Smooth muscle cell (in vitro differentiated cells): ENCODE measurements at regions not wholly inside any gene's neighbourhood (a gene's known extent, or its start where the extent isn't known, plus 50 kb on each side); places are given as distances from the start of the nearest gene placed in this dataset.
A peak's percentile ranks its signal among the peaks of the same experiment; 100 is the strongest.

Experiments
- DNase-seq: peaks from one replicate; lab custom pipeline; 2025; ENCODE audit not compliant: unreplicated experiment; lab: John Stamatoyannopoulos, UW
- H2AFZ ChIP-seq: fragments of 200-600 bp; sonication (generic); 2 replicates; pipeline ENCODE4 v1.6.0; 2016; ENCODE audit warnings: antibody characterized with exemption, low read depth, mild to moderate bottlenecking
- H3F3A ChIP-seq: fragments of 200-600 bp; sonication (generic); 2 replicates; pipeline ENCODE4 v1.6.0; 2017; ENCODE audit warnings: antibody characterized with exemption, low read depth
- H3K27ac ChIP-seq: fragments of 200-600 bp; sonication (generic); 2 replicates; pipeline ENCODE4 v1.5.1; 2016; ENCODE audit warnings: low read depth, mild to moderate bottlenecking
- H3K27me3 ChIP-seq: fragments of 200-600 bp; sonication (generic); 2 replicates; pipeline ENCODE4 v1.6.1; 2016; ENCODE audit warnings: low read depth, mild to moderate bottlenecking
- H3K36me3 ChIP-seq: fragments of 200-600 bp; sonication (generic); 2 replicates; pipeline ENCODE4 v1.5.1; 2016; ENCODE audit warnings: low read depth
- H3K4me1 ChIP-seq: fragments of 200-600 bp; sonication (generic); 2 replicates; pipeline ENCODE4 v1.5.1; 2016; ENCODE audit warnings: low read depth
- H3K4me2 ChIP-seq: fragments of 200-600 bp; sonication (generic); 2 replicates; pipeline ENCODE4 v1.6.0; 2016; ENCODE audit warnings: mild to moderate bottlenecking
- H3K4me3 ChIP-seq: fragments of 200-600 bp; sonication (generic); 2 replicates; pipeline ENCODE4 v1.5.1; 2016; ENCODE audit warnings: mild to moderate bottlenecking
- H3K79me2 ChIP-seq: fragments of 200-600 bp; sonication (generic); 2 replicates; pipeline ENCODE4 v1.6.0; 2016; ENCODE audit warnings: low read depth, mild to moderate bottlenecking
- H3K9ac ChIP-seq: fragments of 200-600 bp; sonication (generic); 2 replicates; pipeline ENCODE4 v1.6.0; 2016; ENCODE audit warnings: low read depth
- H3K9me3 ChIP-seq: fragments of 200-600 bp; sonication (generic); replicated peaks from 2 replicates; pipeline ENCODE4 v1.5.1; 2016; ENCODE audit warnings: low read depth
- H4K20me1 ChIP-seq: fragments of 200-600 bp; sonication (generic); 2 replicates; pipeline ENCODE4 v1.6.0; 2016; ENCODE audit warnings: low read depth
- WGBS: methylation state at CpG from one replicate; pipeline ENCODE4 v1.1.7; 2016; ENCODE audit warnings: low lambda C conversion rate; 5-methylcytosine and 5-hydroxymethylcytosine counted together
- TF ChIP-seq, protein P1 (sequence below): fragments of 200-600 bp; sonication (generic); IDR thresholded peaks from 2 replicates; pipeline ENCODE4 v1.5.1; 2017; ENCODE audit warnings: borderline replicate concordance, mild to moderate bottlenecking, antibody characterized with exemption; ENCODE audit not compliant: insufficient read depth, poor library complexity, severe bottlenecking

DNA sequence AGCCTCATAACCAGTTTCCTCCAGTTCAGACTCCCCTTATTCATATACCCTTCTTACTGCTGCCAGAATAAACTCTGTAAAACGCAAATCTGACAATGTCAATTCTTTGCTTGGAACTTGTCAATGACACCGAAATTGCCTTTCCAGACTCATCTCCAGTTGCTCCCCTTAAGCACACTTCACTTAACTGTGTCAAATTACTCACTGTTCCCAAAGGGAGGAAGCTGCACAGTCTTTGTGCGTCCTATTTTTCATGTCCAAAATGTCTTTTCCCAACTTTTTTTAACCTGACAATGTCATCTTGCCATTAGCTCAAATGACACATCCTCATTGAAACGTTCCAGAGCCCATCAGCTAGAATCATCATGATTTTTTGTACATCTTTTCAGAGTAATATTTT is 867.3 kb downstream of the RPA4 start:
- no peak for DNase-seq
- H3K9ac ChIP-seq: no peak overlapping the region
- TF ChIP-seq, protein P1, sequence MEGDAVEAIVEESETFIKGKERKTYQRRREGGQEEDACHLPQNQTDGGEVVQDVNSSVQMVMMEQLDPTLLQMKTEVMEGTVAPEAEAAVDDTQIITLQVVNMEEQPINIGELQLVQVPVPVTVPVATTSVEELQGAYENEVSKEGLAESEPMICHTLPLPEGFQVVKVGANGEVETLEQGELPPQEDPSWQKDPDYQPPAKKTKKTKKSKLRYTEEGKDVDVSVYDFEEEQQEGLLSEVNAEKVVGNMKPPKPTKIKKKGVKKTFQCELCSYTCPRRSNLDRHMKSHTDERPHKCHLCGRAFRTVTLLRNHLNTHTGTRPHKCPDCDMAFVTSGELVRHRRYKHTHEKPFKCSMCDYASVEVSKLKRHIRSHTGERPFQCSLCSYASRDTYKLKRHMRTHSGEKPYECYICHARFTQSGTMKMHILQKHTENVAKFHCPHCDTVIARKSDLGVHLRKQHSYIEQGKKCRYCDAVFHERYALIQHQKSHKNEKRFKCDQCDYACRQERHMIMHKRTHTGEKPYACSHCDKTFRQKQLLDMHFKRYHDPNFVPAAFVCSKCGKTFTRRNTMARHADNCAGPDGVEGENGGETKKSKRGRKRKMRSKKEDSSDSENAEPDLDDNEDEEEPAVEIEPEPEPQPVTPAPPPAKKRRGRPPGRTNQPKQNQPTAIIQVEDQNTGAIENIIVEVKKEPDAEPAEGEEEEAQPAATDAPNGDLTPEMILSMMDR: no peak
- H3K79me2 ChIP-seq: no peaks in the 10 kb centered on the region
- H3K4me3 ChIP-seq: no peak overlapping the region
- no peak overlapping the region for H2AFZ ChIP-seq
- no peak overlapping the region for H3K27ac ChIP-seq
- H3K9me3 ChIP-seq: no peaks in the 10 kb centered on the region
- WGBS: 84% methylated on average over 4 of the region's 4 CpGs
- H3K36me3 ChIP-seq: no peaks in the 10 kb centered on the region
- H4K20me1 ChIP-seq: no peaks in the 10 kb centered on the region
- no peaks in the 10 kb centered on the region for H3K4me1 ChIP-seq
- H3K4me2 ChIP-seq: no peak overlapping the region
- no peaks in the 10 kb centered on the region for H3K27me3 ChIP-seq
- H3F3A ChIP-seq: no peaks in the 10 kb centered on the region

DNA sequence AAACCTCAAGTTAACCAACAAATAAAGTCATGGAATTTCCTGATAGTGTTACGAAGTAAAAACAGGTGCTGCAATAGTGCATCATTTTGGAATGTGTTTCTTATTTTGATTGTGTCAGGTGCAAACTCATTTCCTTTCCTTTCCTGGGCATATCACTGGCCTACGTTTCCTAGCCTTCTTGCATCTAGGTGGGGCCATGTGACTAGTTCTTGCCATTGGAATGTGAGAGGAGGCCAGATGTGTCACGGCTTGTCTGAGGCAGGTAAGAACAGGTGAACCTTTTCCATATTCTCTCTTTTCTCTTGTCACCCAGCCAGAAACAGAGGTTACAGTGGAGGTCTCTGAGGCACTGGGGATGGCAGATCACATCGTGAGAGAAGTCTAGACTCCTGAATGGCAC is 868.0 kb downstream of the RPA4 start:
- Histone ChIP-seq H3K27me3 (no peaks in the 10 kb centered on the region), H2AFZ (no peak overlapping the region), H3K4me1 (no peaks in the 10 kb centered on the region), H3K9ac (no peak overlapping the region), H4K20me1 (no peaks in the 10 kb centered on the region), H3K36me3 (no peaks in the 10 kb centered on the region), H3K27ac (no peak overlapping the region), H3K4me2 (no peak overlapping the region), H3K79me2 (no peaks in the 10 kb centered on the region), H3F3A (no peaks in the 10 kb centered on the region), H3K9me3 (no peaks in the 10 kb centered on the region), H3K4me3 (no peak overlapping the region)
- WGBS: 82% methylated on average over 4 of the region's 4 CpGs
- TF ChIP-seq, protein P1: no peak
- no peak for DNase-seq

DNA sequence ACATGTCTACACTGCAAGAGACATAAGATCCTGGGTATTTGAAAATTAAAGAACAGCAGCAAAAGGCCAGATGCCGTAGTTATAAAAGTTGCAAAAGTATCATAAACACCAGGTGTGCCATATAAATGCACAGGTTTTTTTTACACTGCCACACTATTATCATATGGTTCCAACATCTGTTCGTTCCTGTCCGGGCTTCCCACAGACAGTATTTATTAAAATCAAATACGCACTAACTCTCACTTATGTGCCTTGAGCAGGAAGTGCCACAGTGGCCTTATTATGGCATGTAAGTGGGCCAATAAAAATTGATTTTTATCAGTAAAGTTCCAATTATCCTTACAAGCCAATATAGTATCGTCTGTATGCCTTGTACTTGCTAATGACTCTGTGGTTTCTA is 873.2 kb downstream of the RPA4 start:
- Histone ChIP-seq H3K9ac (no peak overlapping the region), H3K4me3 (no peak overlapping the region), H3K79me2 (no peaks in the 10 kb centered on the region), H3K27me3 (no peaks in the 10 kb centered on the region), H3K4me1 (no peaks in the 10 kb centered on the region), H2AFZ (no peak overlapping the region), H3K9me3 (no peaks in the 10 kb centered on the region), H3F3A (no peaks in the 10 kb centered on the region), H3K27ac (no peak overlapping the region), H3K4me2 (no peak overlapping the region), H3K36me3 (no peaks in the 10 kb centered on the region), H4K20me1 (no peaks in the 10 kb centered on the region)
- DNase-seq: no peak
- TF ChIP-seq, protein P1: no peak
- 66% methylated on average over 5 of the region's 5 CpGs for WGBS

DNA sequence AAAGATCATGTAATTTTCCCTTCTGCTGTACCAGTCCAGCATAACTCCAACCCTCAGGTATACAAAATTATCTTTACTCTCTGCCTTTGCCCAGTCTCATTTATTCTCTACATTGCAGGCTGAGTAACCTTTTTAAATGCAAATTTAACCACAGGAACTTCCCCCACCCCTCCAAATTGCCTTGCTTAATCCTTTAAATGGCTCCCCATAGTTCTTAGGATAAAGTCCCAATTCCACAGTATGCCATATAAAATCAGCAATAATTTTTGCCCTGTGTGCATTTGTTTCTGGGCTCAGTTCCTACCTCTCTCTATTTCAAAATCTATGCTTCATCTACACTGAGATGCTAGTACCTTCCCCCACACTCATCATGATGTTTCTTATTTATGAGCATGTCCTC is 879.7 kb downstream of the RPA4 start:
- Histone ChIP-seq H4K20me1 (no peaks in the 10 kb centered on the region), H3K9me3 (no peaks in the 10 kb centered on the region), H3K36me3 (no peaks in the 10 kb centered on the region), H3K4me2 (no peak overlapping the region), H3K4me1 (peaks cover 32% of the 10 kb centered on the region), H3K27ac (peak overlapping the region; percentile 97), H3F3A (peaks cover 16% of the 10 kb centered on the region), H2AFZ (peak overlapping the region; percentile 27), H3K79me2 (no peaks in the 10 kb centered on the region), H3K9ac (no peak overlapping the region), H3K27me3 (no peaks in the 10 kb centered on the region), H3K4me3 (no peak overlapping the region)
- no peak for DNase-seq
- TF ChIP-seq, protein P1: no peak
